HG02938 (cell line): ENCODE measurements at regions not wholly inside any gene's neighbourhood (a gene's known extent, or its start where the extent isn't known, plus 50 kb on each side); places are given as distances from the start of the nearest gene placed in this dataset.

Experiments used
- ATAC-seq: cut with Tn5 transposase; IDR thresholded peaks from one replicate; pipeline ENCODE4 v1.9.1; 2021; ENCODE audit warnings: mild to moderate bottlenecking, moderate library complexity; ENCODE audit not compliant: unreplicated experiment

- ATAC-seq: no peak
Observed at GRCh38 chr4:117324851-117325491, 239.6 kb upstream of the TRAM1L1 start.

- no peak for ATAC-seq
Observed at GRCh38 chr4:117326091-117326490, 240.7 kb upstream of the TRAM1L1 start.

GRCh38 chr4:117327491-117327890 is 242.1 kb upstream of the TRAM1L1 start:
- no peak for ATAC-seq

- ATAC-seq: no peak
Observed at GRCh38 chr4:117328333-117328732, 243.0 kb upstream of the TRAM1L1 start.

- no peak for ATAC-seq
Observed at GRCh38 chr4:117331817-117332216, 246.4 kb upstream of the TRAM1L1 start.

- ATAC-seq: no peak
Observed at GRCh38 chr4:117334451-117335188, 249.2 kb upstream of the TRAM1L1 start.

GRCh38 chr4:117357437-117357836 is 272.1 kb upstream of the TRAM1L1 start:
- ATAC-seq: no peak

GRCh38 chr4:117357866-117358265 is 272.5 kb upstream of the TRAM1L1 start:
- ATAC-seq: no peak

GRCh38 chr4:117370944-117371668 is 285.7 kb upstream of the TRAM1L1 start:
- ATAC-seq: no peak

GRCh38 chr4:117375101-117375500 is 289.7 kb upstream of the TRAM1L1 start:
- no peak for ATAC-seq

- ATAC-seq: no peak
Observed at GRCh38 chr4:117376692-117377091, 291.3 kb upstream of the TRAM1L1 start.

GRCh38 chr4:117378942-117379341 is 293.6 kb upstream of the TRAM1L1 start:
- no peak for ATAC-seq

GRCh38 chr4:117383468-117383867 is 298.1 kb upstream of the TRAM1L1 start:
- no peak for ATAC-seq

- ATAC-seq: no peak
Observed at GRCh38 chr4:117385526-117385925, 300.1 kb upstream of the TRAM1L1 start.

GRCh38 chr4:117387072-117387471 is 301.7 kb upstream of the TRAM1L1 start:
- ATAC-seq: no peak

GRCh38 chr4:117400039-117400835 is 314.9 kb upstream of the TRAM1L1 start:
- no peak for ATAC-seq

- ATAC-seq: no peak
Observed at GRCh38 chr4:117412661-117413060, 327.3 kb upstream of the TRAM1L1 start.

GRCh38 chr4:117417856-117418255 is 332.5 kb upstream of the TRAM1L1 start:
- ATAC-seq: no peak

- ATAC-seq: no peak
Observed at GRCh38 chr4:117420948-117421347, 335.6 kb upstream of the TRAM1L1 start.

GRCh38 chr4:117421706-117422105 is 336.3 kb upstream of the TRAM1L1 start:
- ATAC-seq: no peak

GRCh38 chr4:117422297-117422696 is 336.9 kb upstream of the TRAM1L1 start:
- ATAC-seq: no peak
